OCI-LY3 (cell line): ENCODE measurements at regions not wholly inside any gene's neighbourhood (a gene's known extent, or its start where the extent isn't known, plus 50 kb on each side); places are given as distances from the start of the nearest gene placed in this dataset.

Experiments used
- CTCF ChIP-seq: fragments of 200-600, 300-600 bp; sonication (generic); IDR thresholded peaks from 2 replicates; pipeline ENCODE4 v1.5.1; 2014; ENCODE audit warnings: antibody characterized with exemption, low read length, low read depth
- EZH2phosphoT487 ChIP-seq: fragments of 200-600 bp; shearing (Covaris generic); IDR thresholded peaks from 2 replicates; pipeline ENCODE4 v1.6.1; 2018; ENCODE audit warnings: antibody characterized with exemption, mixed run types, low read depth

- no peak for TF ChIP-seq CTCF
- no peak for TF ChIP-seq EZH2phosphoT487
These were observed 522.2 kb downstream of the FGF9 start for GRCh38 chr13:22193070-22193469.
